Caco-2 (cell line): ENCODE measurements at regions not wholly inside any gene's neighbourhood (a gene's known extent, or its start where the extent isn't known, plus 50 kb on each side); places are given as distances from the start of the nearest gene placed in this dataset.

ENCODE experiments used
- BruUV-seq: library from RNA; stranded (reverse); fragments of 400-500 nt; replicated peaks from 2 replicates; lab custom pipeline; 2021; lab: Mats Ljungman, UMichigan
- CTCF ChIA-PET: fragments of 300-600 bp; sonication (Branson Sonifier 250); formaldehyde crosslinking; loops from one replicate; lab custom pipeline; 2022; ENCODE audit warnings: antibody characterized with exemption; lab: Charles Lee
- POLR2A ChIA-PET: fragments of 300-600 bp; sonication (Branson Sonifier 250); formaldehyde crosslinking; loops from one replicate; lab custom pipeline; 2022; ENCODE audit warnings: antibody characterized with exemption; lab: Charles Lee
- DNase-seq, 2 experiments: peaks; one replicate each; pipeline versions ENCODE4 v3.0.0 to v3.0.0-alpha.2; 2020 to 2022
- H3K27me3 ChIP-seq: replicated peaks from 2 replicates; pipeline ENCODE4 v1.6.0; 2011; ENCODE audit warnings: low read length; ENCODE audit not compliant: control insufficient read depth, insufficient read depth
- H3K36me3 ChIP-seq: 2 replicates; pipeline ENCODE4 v1.5.1; 2011; ENCODE audit warnings: low read length; ENCODE audit not compliant: control insufficient read depth, insufficient read depth
- H3K4me1 ChIP-seq: fragments of 250-450 bp; sonication (Bioruptor Pico); 2 replicates; pipeline ENCODE4 v1.5.1; 2020; ENCODE audit warnings: mild to moderate bottlenecking
- H3K4me3 ChIP-seq: 2 replicates; pipeline ENCODE4 v1.5.1; 2011; ENCODE audit warnings: low read depth, mild to moderate bottlenecking, control low read depth, low read length
- H3K9me3 ChIP-seq: fragments of 250-450 bp; sonication (Bioruptor Pico); 2 replicates; pipeline ENCODE4 v1.5.1; 2020; ENCODE audit warnings: mild to moderate bottlenecking, moderate library complexity
- H3K27ac Mint-ChIP-seq: one replicate; pipeline ENCODE4 v1.8.0; 2022; ENCODE audit warnings: mixed read lengths; ENCODE audit not compliant: unreplicated experiment
- H3K27me3 Mint-ChIP-seq: one replicate; pipeline ENCODE4 v1.8.0; 2022; ENCODE audit warnings: mixed read lengths; ENCODE audit not compliant: insufficient read depth, unreplicated experiment
- H3K36me3 Mint-ChIP-seq: one replicate; pipeline ENCODE4 v1.8.0; 2022; ENCODE audit warnings: mild to moderate bottlenecking, mixed read lengths; ENCODE audit not compliant: insufficient read depth, unreplicated experiment
- H3K4me1 Mint-ChIP-seq: one replicate; pipeline ENCODE4 v1.8.0; 2022; ENCODE audit warnings: low read depth, mixed read lengths; ENCODE audit not compliant: unreplicated experiment
- H3K4me3 Mint-ChIP-seq: one replicate; pipeline ENCODE4 v1.8.0; 2022; ENCODE audit warnings: mild to moderate bottlenecking, moderate library complexity, mixed read lengths; ENCODE audit not compliant: unreplicated experiment
- H3K9me3 Mint-ChIP-seq: one replicate; pipeline ENCODE4 v1.8.0; 2022; ENCODE audit warnings: mixed read lengths; ENCODE audit not compliant: unreplicated experiment
- CTCF ChIP-seq, 2 experiments: fragments of 200-600 bp in 1 of 2; IDR thresholded peaks; 1 replicate in 1 of 2; 2 replicates in 1 of 2; pipeline versions ENCODE4 v1.5.1 to v1.8.0; 2011 to 2022; ENCODE audit warnings: antibody characterized with exemption in 1 of 2, control low read depth in 1 of 2, inconsistent platforms in 1 of 2, low read depth in 1 of 2, low read length in 1 of 2, mild to moderate bottlenecking in 1 of 2, moderate library complexity in 1 of 2; ENCODE audit not compliant: insufficient read depth in 1 of 2, severe bottlenecking in 1 of 2, unreplicated experiment in 1 of 2
- intact Hi-C: fragments of 100-400 bp; cut with micrococcal nuclease; formaldehyde crosslinking; loops from one replicate; pipeline ENCODE4 v1.10.0; 2022; ENCODE audit not compliant: unreplicated experiment

- no peak for TF ChIP-seq CTCF (IDR thresholded peaks at IDR 0.05; ENCODE audit: insufficient read depth in 1 of 2, low read depth in 1 of 2, low read length in 1 of 2, severe bottlenecking in 1 of 2, unreplicated experiment in 1 of 2)
- H3K27ac Mint-ChIP-seq: no peak overlapping the region
- no peaks in the 10 kb centered on the region for H3K4me1 Mint-ChIP-seq
- no TSS peak for BruUV-seq
- no peaks in the 10 kb centered on the region for H3K27me3 Mint-ChIP-seq
- ChIA-PET POLR2A (no interaction called here), CTCF (no interaction called here)
- intact Hi-C loops: no loop called here
- no peaks in the 10 kb centered on the region for H3K27me3 ChIP-seq
- no peak overlapping the region for H3K4me3 Mint-ChIP-seq
- no peaks in the 10 kb centered on the region for H3K36me3 Mint-ChIP-seq
- H3K9me3 ChIP-seq: no peaks in the 10 kb centered on the region
- no peaks in the 10 kb centered on the region for H3K4me1 ChIP-seq
- no peak overlapping the region for H3K4me3 ChIP-seq
- H3K36me3 ChIP-seq: no peaks in the 10 kb centered on the region
- DNase-seq: no peak
- no peaks in the 10 kb centered on the region for H3K9me3 Mint-ChIP-seq
Measured at GRCh38 chr1:187338762-187339412, 510.1 kb downstream of the PLA2G4A start.

- Mint-ChIP-seq H3K4me3 (no peak overlapping the region), H3K9me3 (no peaks in the 10 kb centered on the region), H3K27me3 (no peaks in the 10 kb centered on the region), H3K27ac (no peak overlapping the region), H3K4me1 (no peaks in the 10 kb centered on the region), H3K36me3 (no peaks in the 10 kb centered on the region)
- POLR2A ChIA-PET: no interaction called here
- Histone ChIP-seq H3K36me3 (no peaks in the 10 kb centered on the region), H3K4me3 (no peak overlapping the region), H3K4me1 (no peaks in the 10 kb centered on the region), H3K27me3 (no peaks in the 10 kb centered on the region), H3K9me3 (no peaks in the 10 kb centered on the region)
- DNase-seq: no peak
- intact Hi-C loops: no loop called here
- BruUV-seq: no TSS peak
- TF ChIP-seq CTCF (IDR thresholded peaks at IDR 0.05; ENCODE audit: insufficient read depth in 1 of 2, low read depth in 1 of 2, low read length in 1 of 2, severe bottlenecking in 1 of 2, unreplicated experiment in 1 of 2): no peak
- CTCF ChIA-PET: no interaction called here
Measured at GRCh38 chr1:187342495-187342894, 513.7 kb downstream of the PLA2G4A start.

- Histone ChIP-seq H3K4me1 (no peaks in the 10 kb centered on the region), H3K27me3 (no peaks in the 10 kb centered on the region), H3K9me3 (no peaks in the 10 kb centered on the region), H3K36me3 (no peaks in the 10 kb centered on the region), H3K4me3 (no peak overlapping the region)
- no TSS peak for BruUV-seq
- no peak for DNase-seq
- no peak overlapping the region for H3K27ac Mint-ChIP-seq
- H3K27me3 Mint-ChIP-seq: peaks cover 15% of the 10 kb centered on the region
- intact Hi-C loops: no loop called here
- POLR2A ChIA-PET: no interaction called here
- no peaks in the 10 kb centered on the region for H3K9me3 Mint-ChIP-seq
- no peak for TF ChIP-seq CTCF (IDR thresholded peaks at IDR 0.05; ENCODE audit: insufficient read depth in 1 of 2, low read depth in 1 of 2, low read length in 1 of 2, severe bottlenecking in 1 of 2, unreplicated experiment in 1 of 2)
- H3K4me3 Mint-ChIP-seq: no peak overlapping the region
- H3K36me3 Mint-ChIP-seq: no peaks in the 10 kb centered on the region
- CTCF ChIA-PET: no interaction called here
- H3K4me1 Mint-ChIP-seq: no peaks in the 10 kb centered on the region
Measured at GRCh38 chr1:187374082-187374481, 545.3 kb downstream of the PLA2G4A start.
